HCT116 (cell line): ENCODE measurements at regions not wholly inside any gene's neighbourhood (a gene's known extent, or its start where the extent isn't known, plus 50 kb on each side); places are given as distances from the start of the nearest gene placed in this dataset.

Source experiments
- EGR1 ChIP-seq: IDR thresholded peaks from 2 replicates; pipeline ENCODE4 v1.6.1; 2012; ENCODE audit warnings: low read depth
- ZNF274 ChIP-seq: fragments of 200-500 bp; sonication (Bioruptor generic); IDR thresholded peaks from 2 replicates; pipeline ENCODE4 v1.6.1; 2014; ENCODE audit warnings: mild to moderate bottlenecking, low read depth, low read length, inconsistent platforms
- TF ChIP-seq, protein P1 (sequence below): IDR thresholded peaks from 2 replicates; pipeline ENCODE4 v1.6.1; 2012; ENCODE audit warnings: low read depth
- TF ChIP-seq, protein P2 (sequence below), 3 experiments: fragments of 200-600 bp in 1 of 3; sonication (generic) in 1 of 3; IDR thresholded peaks in 2 of 3; conservative IDR thresholded peaks in 1 of 3; 2 replicates each; pipeline ENCODE4 v1.5.1; 2012 to 2017; ENCODE audit warnings: low read depth in 2 of 3, low read length in 2 of 3, antibody characterized with exemption in 1 of 3, borderline replicate concordance in 1 of 3, control low read depth in 1 of 3, mild to moderate bottlenecking in 1 of 3, mixed read lengths in 1 of 3, mixed run types in 1 of 3, moderate library complexity in 1 of 3; ENCODE audit not compliant: insufficient read depth in 1 of 3

DNA sequence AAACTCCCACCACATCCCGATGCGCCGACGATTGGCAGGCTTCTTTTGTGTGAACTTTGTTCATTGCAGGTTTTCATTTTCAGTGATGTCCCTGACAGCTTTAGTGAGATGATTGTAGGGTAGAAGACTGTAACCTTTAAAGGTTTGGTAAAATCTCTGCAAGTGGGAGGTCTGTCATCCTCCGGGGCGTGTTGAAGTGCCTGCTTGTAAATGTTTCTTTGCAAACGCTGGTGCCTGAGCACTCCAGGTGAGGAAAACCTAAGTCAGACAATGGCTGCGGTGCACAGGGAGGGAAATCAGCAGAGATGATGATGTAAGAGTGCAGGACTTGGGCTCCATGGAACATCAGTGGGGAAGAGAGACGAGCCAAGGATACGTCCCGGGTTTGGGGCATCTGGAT, 228.1 kb downstream of the DRD1 start:
- TF ChIP-seq, protein P1, sequence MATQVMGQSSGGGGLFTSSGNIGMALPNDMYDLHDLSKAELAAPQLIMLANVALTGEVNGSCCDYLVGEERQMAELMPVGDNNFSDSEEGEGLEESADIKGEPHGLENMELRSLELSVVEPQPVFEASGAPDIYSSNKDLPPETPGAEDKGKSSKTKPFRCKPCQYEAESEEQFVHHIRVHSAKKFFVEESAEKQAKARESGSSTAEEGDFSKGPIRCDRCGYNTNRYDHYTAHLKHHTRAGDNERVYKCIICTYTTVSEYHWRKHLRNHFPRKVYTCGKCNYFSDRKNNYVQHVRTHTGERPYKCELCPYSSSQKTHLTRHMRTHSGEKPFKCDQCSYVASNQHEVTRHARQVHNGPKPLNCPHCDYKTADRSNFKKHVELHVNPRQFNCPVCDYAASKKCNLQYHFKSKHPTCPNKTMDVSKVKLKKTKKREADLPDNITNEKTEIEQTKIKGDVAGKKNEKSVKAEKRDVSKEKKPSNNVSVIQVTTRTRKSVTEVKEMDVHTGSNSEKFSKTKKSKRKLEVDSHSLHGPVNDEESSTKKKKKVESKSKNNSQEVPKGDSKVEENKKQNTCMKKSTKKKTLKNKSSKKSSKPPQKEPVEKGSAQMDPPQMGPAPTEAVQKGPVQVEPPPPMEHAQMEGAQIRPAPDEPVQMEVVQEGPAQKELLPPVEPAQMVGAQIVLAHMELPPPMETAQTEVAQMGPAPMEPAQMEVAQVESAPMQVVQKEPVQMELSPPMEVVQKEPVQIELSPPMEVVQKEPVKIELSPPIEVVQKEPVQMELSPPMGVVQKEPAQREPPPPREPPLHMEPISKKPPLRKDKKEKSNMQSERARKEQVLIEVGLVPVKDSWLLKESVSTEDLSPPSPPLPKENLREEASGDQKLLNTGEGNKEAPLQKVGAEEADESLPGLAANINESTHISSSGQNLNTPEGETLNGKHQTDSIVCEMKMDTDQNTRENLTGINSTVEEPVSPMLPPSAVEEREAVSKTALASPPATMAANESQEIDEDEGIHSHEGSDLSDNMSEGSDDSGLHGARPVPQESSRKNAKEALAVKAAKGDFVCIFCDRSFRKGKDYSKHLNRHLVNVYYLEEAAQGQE, result no peak
- TF ChIP-seq, protein P2, sequence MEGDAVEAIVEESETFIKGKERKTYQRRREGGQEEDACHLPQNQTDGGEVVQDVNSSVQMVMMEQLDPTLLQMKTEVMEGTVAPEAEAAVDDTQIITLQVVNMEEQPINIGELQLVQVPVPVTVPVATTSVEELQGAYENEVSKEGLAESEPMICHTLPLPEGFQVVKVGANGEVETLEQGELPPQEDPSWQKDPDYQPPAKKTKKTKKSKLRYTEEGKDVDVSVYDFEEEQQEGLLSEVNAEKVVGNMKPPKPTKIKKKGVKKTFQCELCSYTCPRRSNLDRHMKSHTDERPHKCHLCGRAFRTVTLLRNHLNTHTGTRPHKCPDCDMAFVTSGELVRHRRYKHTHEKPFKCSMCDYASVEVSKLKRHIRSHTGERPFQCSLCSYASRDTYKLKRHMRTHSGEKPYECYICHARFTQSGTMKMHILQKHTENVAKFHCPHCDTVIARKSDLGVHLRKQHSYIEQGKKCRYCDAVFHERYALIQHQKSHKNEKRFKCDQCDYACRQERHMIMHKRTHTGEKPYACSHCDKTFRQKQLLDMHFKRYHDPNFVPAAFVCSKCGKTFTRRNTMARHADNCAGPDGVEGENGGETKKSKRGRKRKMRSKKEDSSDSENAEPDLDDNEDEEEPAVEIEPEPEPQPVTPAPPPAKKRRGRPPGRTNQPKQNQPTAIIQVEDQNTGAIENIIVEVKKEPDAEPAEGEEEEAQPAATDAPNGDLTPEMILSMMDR (IDR thresholded peaks at IDR 0.05 in 2 of 3, conservative IDR thresholded peaks at IDR 0.05 in 1 of 3; ENCODE audit: borderline replicate concordance in 1 of 3, insufficient read depth in 1 of 3, low read depth in 2 of 3, low read length in 2 of 3), result no peak
- TF ChIP-seq ZNF274 (no peak), EGR1 (no peak)
